KMS-11 (cell line): ENCODE measurements at regions not wholly inside any gene's neighbourhood (a gene's known extent, or its start where the extent isn't known, plus 50 kb on each side); places are given as distances from the start of the nearest gene placed in this dataset.

Source experiments
- H2AFZ ChIP-seq: fragments of 200-600 bp; sonication (generic); 2 replicates; pipeline ENCODE4 v1.6.1; 2016; ENCODE audit warnings: antibody characterized with exemption, mixed run types, low read depth
- H3K27ac ChIP-seq: fragments of 200-600 bp; sonication (generic); 2 replicates; pipeline ENCODE4 v1.6.1; 2016; ENCODE audit warnings: mild to moderate bottlenecking, mixed run types
- H3K27me3 ChIP-seq: fragments of 200-600 bp; sonication (generic); 2 replicates; pipeline ENCODE4 v1.6.1; 2017; ENCODE audit warnings: mild to moderate bottlenecking, low read depth, mixed run types, moderate library complexity; ENCODE audit not compliant: insufficient read depth
- H3K36me3 ChIP-seq: fragments of 200-600 bp; sonication (generic); 2 replicates; pipeline ENCODE4 v1.6.1; 2017; ENCODE audit warnings: mild to moderate bottlenecking, mixed run types; ENCODE audit not compliant: insufficient read depth
- H3K4me1 ChIP-seq: fragments of 200-600 bp; sonication (generic); 2 replicates; pipeline ENCODE4 v1.6.1; 2016; ENCODE audit warnings: mild to moderate bottlenecking, low read depth, mixed run types; ENCODE audit not compliant: poor library complexity, severe bottlenecking
- H3K4me2 ChIP-seq: fragments of 200-600 bp; sonication (generic); 2 replicates; pipeline ENCODE4 v1.7.0; 2016; ENCODE audit warnings: mild to moderate bottlenecking, mixed run types
- H3K4me3 ChIP-seq: fragments of 200-600 bp; sonication (generic); IDR thresholded peaks from 2 replicates; pipeline ENCODE4 v1.6.1; 2017; ENCODE audit warnings: low read depth, low read length, mixed read lengths; ENCODE audit not compliant: insufficient read depth
- H3K79me2 ChIP-seq: fragments of 200-600 bp; sonication (generic); 2 replicates; pipeline ENCODE4 v1.6.1; 2016; ENCODE audit warnings: low read depth, mixed run types; ENCODE audit not compliant: insufficient read depth
- H3K9ac ChIP-seq: fragments of 200-600 bp; sonication (generic); 2 replicates; pipeline ENCODE4 v1.6.1; 2016; ENCODE audit warnings: mild to moderate bottlenecking, mixed run types
- H4K20me1 ChIP-seq: fragments of 200-600 bp; sonication (generic); 2 replicates; pipeline ENCODE4 v1.6.1; 2016; ENCODE audit warnings: mild to moderate bottlenecking, mixed run types; ENCODE audit not compliant: insufficient read depth
- TF ChIP-seq, protein P1 (sequence below): fragments of 200-600 bp; sonication (generic); conservative IDR thresholded peaks from 2 replicates; pipeline ENCODE4 v1.6.1; 2017; ENCODE audit warnings: low read depth, mild to moderate bottlenecking, antibody characterized with exemption, low read length, moderate library complexity, mixed read lengths

DNA sequence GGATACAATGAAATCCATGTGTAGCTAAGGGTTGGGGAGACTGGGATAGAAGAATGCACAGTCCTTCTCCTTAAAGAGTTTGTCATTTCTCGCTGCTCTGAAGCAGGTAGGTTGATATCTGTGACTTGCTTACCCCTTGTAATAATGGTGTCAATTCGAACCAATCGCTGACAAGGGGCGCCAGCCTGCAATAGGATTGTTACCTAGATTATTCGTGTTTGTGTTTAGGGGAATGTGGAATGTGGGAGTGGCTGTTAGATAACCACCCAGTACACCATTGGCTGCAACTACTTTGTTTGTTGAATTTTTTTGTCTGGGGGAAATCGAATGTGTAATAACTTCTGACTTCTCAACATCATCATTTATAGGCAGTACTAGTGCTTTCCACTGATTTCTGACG, 141.6 kb downstream of the LARP7 start:
- TF ChIP-seq, protein P1, sequence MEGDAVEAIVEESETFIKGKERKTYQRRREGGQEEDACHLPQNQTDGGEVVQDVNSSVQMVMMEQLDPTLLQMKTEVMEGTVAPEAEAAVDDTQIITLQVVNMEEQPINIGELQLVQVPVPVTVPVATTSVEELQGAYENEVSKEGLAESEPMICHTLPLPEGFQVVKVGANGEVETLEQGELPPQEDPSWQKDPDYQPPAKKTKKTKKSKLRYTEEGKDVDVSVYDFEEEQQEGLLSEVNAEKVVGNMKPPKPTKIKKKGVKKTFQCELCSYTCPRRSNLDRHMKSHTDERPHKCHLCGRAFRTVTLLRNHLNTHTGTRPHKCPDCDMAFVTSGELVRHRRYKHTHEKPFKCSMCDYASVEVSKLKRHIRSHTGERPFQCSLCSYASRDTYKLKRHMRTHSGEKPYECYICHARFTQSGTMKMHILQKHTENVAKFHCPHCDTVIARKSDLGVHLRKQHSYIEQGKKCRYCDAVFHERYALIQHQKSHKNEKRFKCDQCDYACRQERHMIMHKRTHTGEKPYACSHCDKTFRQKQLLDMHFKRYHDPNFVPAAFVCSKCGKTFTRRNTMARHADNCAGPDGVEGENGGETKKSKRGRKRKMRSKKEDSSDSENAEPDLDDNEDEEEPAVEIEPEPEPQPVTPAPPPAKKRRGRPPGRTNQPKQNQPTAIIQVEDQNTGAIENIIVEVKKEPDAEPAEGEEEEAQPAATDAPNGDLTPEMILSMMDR: no peak
- Histone ChIP-seq H4K20me1 (no peaks in the 10 kb centered on the region), H2AFZ (no peak overlapping the region), H3K79me2 (no peaks in the 10 kb centered on the region), H3K9ac (no peak overlapping the region), H3K27ac (no peak overlapping the region), H3K36me3 (no peaks in the 10 kb centered on the region), H3K4me3 (no peak overlapping the region), H3K27me3 (no peaks in the 10 kb centered on the region), H3K4me2 (no peak overlapping the region), H3K4me1 (no peaks in the 10 kb centered on the region)

DNA sequence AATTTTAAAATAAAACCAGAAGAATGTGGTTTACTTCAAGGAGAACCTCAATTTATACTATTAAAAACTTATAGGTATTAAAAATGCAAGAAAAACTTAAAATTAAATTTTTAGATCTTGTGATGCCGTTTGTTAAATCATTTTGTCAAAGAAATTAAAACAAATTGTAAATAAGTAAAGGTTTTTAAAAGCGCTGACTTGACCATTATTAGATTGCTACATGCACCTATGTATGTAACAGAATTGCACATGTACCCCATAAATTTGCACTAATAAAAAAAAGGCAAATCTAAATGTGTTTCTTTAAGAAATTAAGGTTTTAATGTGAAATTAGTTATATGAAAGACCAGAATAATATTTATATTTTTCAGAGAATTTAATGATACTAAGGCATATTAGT, 156.1 kb downstream of the LARP7 start:
- Histone ChIP-seq H3K4me2 (no peak overlapping the region), H3K4me3 (no peak overlapping the region), H4K20me1 (no peaks in the 10 kb centered on the region), H3K9ac (no peak overlapping the region), H3K36me3 (no peaks in the 10 kb centered on the region), H3K27me3 (no peaks in the 10 kb centered on the region), H2AFZ (no peak overlapping the region), H3K27ac (no peak overlapping the region), H3K4me1 (no peaks in the 10 kb centered on the region), H3K79me2 (no peaks in the 10 kb centered on the region)
- TF ChIP-seq, protein P1: no peak

DNA sequence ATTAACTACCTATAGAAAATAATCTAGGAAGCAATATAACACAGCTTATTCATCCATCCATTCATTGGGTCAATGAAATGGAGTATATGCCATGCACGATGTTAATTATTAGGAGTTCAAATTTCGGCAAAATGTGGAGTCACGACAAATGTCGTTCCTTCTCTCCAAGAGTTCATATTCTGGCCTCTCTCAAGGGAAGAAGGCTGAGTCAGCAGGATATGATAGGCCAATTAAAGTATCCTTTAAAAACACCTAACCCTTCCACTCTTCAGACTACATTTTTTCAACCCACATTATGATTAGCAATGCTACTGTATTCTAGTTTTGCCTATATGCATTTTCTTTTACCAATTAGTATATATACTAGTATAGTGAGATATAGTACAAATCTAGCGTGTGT, 163.1 kb downstream of the LARP7 start:
- Histone ChIP-seq H4K20me1 (no peaks in the 10 kb centered on the region), H3K9ac (no peak overlapping the region), H3K27me3 (no peaks in the 10 kb centered on the region), H3K27ac (no peak overlapping the region), H3K4me2 (no peak overlapping the region), H3K36me3 (no peaks in the 10 kb centered on the region), H3K79me2 (no peaks in the 10 kb centered on the region), H3K4me3 (no peak overlapping the region), H2AFZ (no peak overlapping the region), H3K4me1 (no peaks in the 10 kb centered on the region)
- TF ChIP-seq, protein P1: no peak

DNA sequence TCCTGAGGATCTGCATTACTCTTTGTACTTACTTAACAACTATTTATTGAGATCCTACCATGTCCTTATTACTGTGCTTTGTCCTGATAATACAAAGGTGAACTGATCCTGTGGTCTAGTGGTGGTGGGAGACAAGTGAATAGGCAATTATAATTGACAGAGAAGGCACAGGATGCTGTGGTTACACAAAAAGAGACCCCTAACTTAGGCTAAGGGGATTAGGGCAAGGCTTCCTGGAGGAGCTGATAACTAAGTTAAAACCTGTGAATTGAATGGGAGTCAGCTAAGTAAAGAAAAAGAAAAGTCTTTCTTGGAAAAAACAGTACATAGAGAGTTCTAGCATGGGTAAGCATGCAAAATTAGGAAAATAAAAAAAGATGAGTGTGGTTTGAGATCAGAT, 164.4 kb downstream of the LARP7 start:
- TF ChIP-seq, protein P1: no peak
- Histone ChIP-seq H3K79me2 (no peaks in the 10 kb centered on the region), H3K27ac (no peak overlapping the region), H3K36me3 (no peaks in the 10 kb centered on the region), H4K20me1 (no peaks in the 10 kb centered on the region), H3K27me3 (no peaks in the 10 kb centered on the region), H3K4me1 (no peaks in the 10 kb centered on the region), H3K9ac (no peak overlapping the region), H3K4me3 (no peak overlapping the region), H2AFZ (no peak overlapping the region), H3K4me2 (no peak overlapping the region)

DNA sequence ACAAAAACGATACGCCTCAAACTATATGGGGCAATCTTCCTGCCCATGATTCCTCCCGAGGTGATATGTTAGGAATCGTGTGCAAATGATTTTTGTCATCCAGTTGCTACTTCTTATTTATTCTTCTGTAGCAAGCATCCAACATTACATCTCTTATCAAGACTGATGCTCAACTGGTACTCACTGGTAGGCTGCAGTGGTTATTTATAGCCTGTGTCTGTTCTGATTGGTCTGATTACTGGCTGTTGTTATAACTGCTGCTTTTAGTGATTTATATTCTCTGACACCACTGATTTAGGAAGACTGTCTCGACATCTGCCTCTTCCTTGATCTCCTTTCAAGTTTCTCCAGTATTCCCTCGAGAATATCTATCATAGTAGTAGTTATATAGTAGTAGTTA, 165.8 kb downstream of the LARP7 start:
- Histone ChIP-seq H3K4me1 (no peaks in the 10 kb centered on the region), H3K79me2 (no peaks in the 10 kb centered on the region), H3K4me2 (no peak overlapping the region), H3K9ac (no peak overlapping the region), H3K4me3 (no peak overlapping the region), H4K20me1 (no peaks in the 10 kb centered on the region), H3K36me3 (no peaks in the 10 kb centered on the region), H3K27ac (no peak overlapping the region), H3K27me3 (no peaks in the 10 kb centered on the region), H2AFZ (no peak overlapping the region)
- TF ChIP-seq, protein P1: no peak
